GM12878 (cell line): ENCODE measurements at regions not wholly inside any gene's neighbourhood (a gene's known extent, or its start where the extent isn't known, plus 50 kb on each side); places are given as distances from the start of the nearest gene placed in this dataset.

ENCODE experiments used
- BCL11A ChIP-seq: IDR thresholded peaks from 2 replicates; pipeline ENCODE4 v1.6.1; 2011; ENCODE audit warnings: low read depth, low read length
- BHLHE40 ChIP-seq, 2 experiments: fragments of 450-650 bp in 1 of 2; IDR thresholded peaks; 2 replicates each; pipeline ENCODE4 v1.6.1; 2011 to 2017; ENCODE audit warnings: low read depth in 2 of 2, borderline replicate concordance in 1 of 2, improper control_type of control experiment in 1 of 2, low read length in 1 of 2, mild to moderate bottlenecking in 1 of 2
- BMI1 ChIP-seq: fragments of 450-650 bp; IDR thresholded peaks from 2 replicates; pipeline ENCODE4 v1.6.1; 2016; ENCODE audit warnings: mild to moderate bottlenecking, moderate library complexity, borderline replicate concordance
- CHD4 ChIP-seq: fragments of 200-600 bp; sonication (generic); IDR thresholded peaks from 2 replicates; pipeline ENCODE4 v1.6.1; 2016; ENCODE audit warnings: mild to moderate bottlenecking
- FOXM1 ChIP-seq: IDR thresholded peaks from 2 replicates; pipeline ENCODE4 v1.6.1; 2012; ENCODE audit warnings: low read depth, mild to moderate bottlenecking, inconsistent platforms, low read length, moderate library complexity
- HDAC6 ChIP-seq: fragments of 200-600 bp; sonication (generic); IDR thresholded peaks from one replicate; pipeline ENCODE4 v1.8.0; 2017; ENCODE audit warnings: antibody characterized with exemption; ENCODE audit not compliant: unreplicated experiment
- KDM1A ChIP-seq: fragments of 200-600 bp; sonication (generic); IDR thresholded peaks from 2 replicates; pipeline ENCODE4 v1.6.1; 2016; ENCODE audit warnings: borderline replicate concordance
- KLF5 ChIP-seq: fragments of 450-650 bp; IDR thresholded peaks from 2 replicates; pipeline ENCODE4 v1.6.1; 2014; ENCODE audit warnings: mild to moderate bottlenecking; ENCODE audit not compliant: partially characterized antibody
- MLLT1 ChIP-seq: fragments of 450-650 bp; IDR thresholded peaks from 2 replicates; pipeline ENCODE4 v1.6.1; 2016; ENCODE audit warnings: mild to moderate bottlenecking
- NBN ChIP-seq: fragments of 450-650 bp; IDR thresholded peaks from 2 replicates; pipeline ENCODE4 v1.6.1; 2016
- NFYA ChIP-seq: IDR thresholded peaks from 2 replicates; pipeline ENCODE4 v1.6.1; 2011; ENCODE audit warnings: low read depth, mild to moderate bottlenecking, low read length, improper control_type of control experiment, borderline replicate concordance
- NFYB ChIP-seq: IDR thresholded peaks from 2 replicates; pipeline ENCODE4 v1.6.1; 2011; ENCODE audit warnings: low read depth, mild to moderate bottlenecking, low read length, improper control_type of control experiment, moderate library complexity; ENCODE audit not compliant: insufficient read depth
- PKNOX1 ChIP-seq: fragments of 450-650 bp; IDR thresholded peaks from 2 replicates; pipeline ENCODE4 v1.6.1; 2016; ENCODE audit warnings: mild to moderate bottlenecking
- POU2F2 ChIP-seq: IDR thresholded peaks from 3 replicates; pipeline ENCODE4 v1.6.1; 2011; ENCODE audit warnings: low read depth, mild to moderate bottlenecking, low read length, borderline replicate concordance
- RAD51 ChIP-seq: fragments of 450-650 bp; IDR thresholded peaks from 2 replicates; pipeline ENCODE4 v1.6.1; 2016; ENCODE audit warnings: moderate library complexity, mild to moderate bottlenecking, inconsistent platforms
- RBBP5 ChIP-seq: fragments of 200-600 bp; sonication (generic); conservative IDR thresholded peaks from 2 replicates; pipeline ENCODE4 v1.6.1; 2016
- RCOR1 ChIP-seq: conservative IDR thresholded peaks from 2 replicates; pipeline ENCODE4 v1.6.1; 2012; ENCODE audit warnings: low read depth, low read length, improper control_type of control experiment
- STAT3 ChIP-seq: IDR thresholded peaks from 2 replicates; pipeline ENCODE4 v1.6.1; 2011; ENCODE audit warnings: low read depth, low read length, improper control_type of control experiment
- WRNIP1 ChIP-seq: IDR thresholded peaks from 2 replicates; pipeline ENCODE4 v1.6.1; 2011; ENCODE audit warnings: low read depth, low read length, improper control_type of control experiment, borderline replicate concordance
- TF ChIP-seq, protein P1 (sequence below): fragments of 450-650 bp; IDR thresholded peaks from 2 replicates; pipeline ENCODE4 v1.6.1; 2014; ENCODE audit warnings: mild to moderate bottlenecking
- TF ChIP-seq, protein P2 (sequence below): fragments of 450-650 bp; formaldehyde crosslinking; IDR thresholded peaks from 2 replicates; pipeline ENCODE4 v1.4.0; 2022; ENCODE audit warnings: mild to moderate bottlenecking, moderate library complexity
- TF ChIP-seq, protein P3 (sequence below): IDR thresholded peaks from 2 replicates; pipeline ENCODE4 v1.6.1; 2012; ENCODE audit warnings: low read depth, low read length, improper control_type of control experiment

DNA sequence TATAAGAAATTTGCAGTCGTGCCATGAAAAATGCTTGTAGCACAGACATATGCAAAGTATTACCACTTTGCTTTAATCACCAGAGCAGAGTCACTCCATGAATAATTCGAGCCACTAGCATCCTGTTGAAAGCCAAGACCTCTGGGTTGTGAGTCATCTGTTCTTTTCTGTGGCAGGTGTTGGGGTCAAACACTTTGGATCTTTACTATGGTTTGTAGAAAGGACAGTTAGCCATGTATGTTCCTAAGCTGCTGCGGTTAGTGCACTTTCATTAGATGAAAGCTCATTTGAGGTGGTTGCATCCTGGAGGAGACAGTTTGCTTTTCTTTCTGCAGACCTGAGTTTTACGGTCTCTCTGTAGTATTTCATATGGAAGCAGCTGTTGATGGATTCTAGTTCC is 223.7 kb downstream of the DMRT2 start (continued):
- TF ChIP-seq PKNOX1, result no peak
- TF ChIP-seq, protein P1, sequence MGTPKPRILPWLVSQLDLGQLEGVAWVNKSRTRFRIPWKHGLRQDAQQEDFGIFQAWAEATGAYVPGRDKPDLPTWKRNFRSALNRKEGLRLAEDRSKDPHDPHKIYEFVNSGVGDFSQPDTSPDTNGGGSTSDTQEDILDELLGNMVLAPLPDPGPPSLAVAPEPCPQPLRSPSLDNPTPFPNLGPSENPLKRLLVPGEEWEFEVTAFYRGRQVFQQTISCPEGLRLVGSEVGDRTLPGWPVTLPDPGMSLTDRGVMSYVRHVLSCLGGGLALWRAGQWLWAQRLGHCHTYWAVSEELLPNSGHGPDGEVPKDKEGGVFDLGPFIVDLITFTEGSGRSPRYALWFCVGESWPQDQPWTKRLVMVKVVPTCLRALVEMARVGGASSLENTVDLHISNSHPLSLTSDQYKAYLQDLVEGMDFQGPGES, result no peak
- no peak for TF ChIP-seq KLF5
- no peak for TF ChIP-seq FOXM1
- no peak for TF ChIP-seq WRNIP1
- TF ChIP-seq, protein P2, sequence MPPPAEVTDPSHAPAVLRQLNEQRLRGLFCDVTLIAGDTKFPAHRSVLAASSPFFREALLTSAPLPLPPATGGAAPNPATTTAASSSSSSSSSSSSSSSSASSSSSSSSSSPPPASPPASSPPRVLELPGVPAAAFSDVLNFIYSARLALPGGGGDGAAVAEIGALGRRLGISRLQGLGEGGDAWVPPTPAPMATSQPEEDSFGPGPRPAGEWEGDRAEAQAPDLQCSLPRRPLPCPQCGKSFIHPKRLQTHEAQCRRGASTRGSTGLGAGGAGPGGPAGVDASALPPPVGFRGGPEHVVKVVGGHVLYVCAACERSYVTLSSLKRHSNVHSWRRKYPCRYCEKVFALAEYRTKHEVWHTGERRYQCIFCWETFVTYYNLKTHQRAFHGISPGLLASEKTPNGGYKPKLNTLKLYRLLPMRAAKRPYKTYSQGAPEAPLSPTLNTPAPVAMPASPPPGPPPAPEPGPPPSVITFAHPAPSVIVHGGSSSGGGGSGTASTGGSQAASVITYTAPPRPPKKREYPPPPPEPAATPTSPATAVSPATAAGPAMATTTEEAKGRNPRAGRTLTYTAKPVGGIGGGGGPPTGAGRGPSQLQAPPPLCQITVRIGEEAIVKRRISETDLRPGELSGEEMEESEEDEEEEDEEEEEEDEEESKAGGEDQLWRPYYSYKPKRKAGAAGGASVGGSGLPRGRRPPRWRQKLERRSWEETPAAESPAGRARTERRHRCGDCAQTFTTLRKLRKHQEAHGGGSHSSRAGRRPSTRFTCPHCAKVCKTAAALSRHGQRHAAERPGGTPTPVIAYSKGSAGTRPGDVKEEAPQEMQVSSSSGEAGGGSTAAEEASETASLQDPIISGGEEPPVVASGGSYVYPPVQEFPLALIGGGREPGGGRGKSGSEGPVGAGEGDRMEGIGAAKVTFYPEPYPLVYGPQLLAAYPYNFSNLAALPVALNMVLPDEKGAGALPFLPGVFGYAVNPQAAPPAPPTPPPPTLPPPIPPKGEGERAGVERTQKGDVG (CRISPR knock-in tag), result no peak
- peak; percentile 27 to 66; a peak in 2 of 4 replicates for TF ChIP-seq BHLHE40 (IDR thresholded peaks at IDR 0.05; ENCODE audit: borderline replicate concordance in 1 of 2, low read depth in 2 of 2, low read length in 1 of 2)
- peak; percentile 65; the same call in 1 of the 2 replicates for TF ChIP-seq MLLT1
- TF ChIP-seq RBBP5, result no peak
- TF ChIP-seq, protein P3, sequence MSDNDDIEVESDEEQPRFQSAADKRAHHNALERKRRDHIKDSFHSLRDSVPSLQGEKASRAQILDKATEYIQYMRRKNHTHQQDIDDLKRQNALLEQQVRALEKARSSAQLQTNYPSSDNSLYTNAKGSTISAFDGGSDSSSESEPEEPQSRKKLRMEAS, result no peak
- TF ChIP-seq CHD4, result no peak
- TF ChIP-seq NFYB, result no peak
- no peak for TF ChIP-seq NFYA
- TF ChIP-seq KDM1A, result no peak
- peak; percentile 60; the same call in 1 of the 2 replicates for TF ChIP-seq BMI1
- TF ChIP-seq BCL11A, result peak; percentile 81
- TF ChIP-seq STAT3, result no peak
- no peak for TF ChIP-seq HDAC6
- no peak for TF ChIP-seq RAD51
- TF ChIP-seq NBN, result 0 out of 2 replicates have a peak, but pooled peaks have one; percentile 46
- no peak for TF ChIP-seq RCOR1
- TF ChIP-seq POU2F2, result peak; percentile 36; the same call in 1 of the 3 replicates
